ENCODE measurements at regions not wholly inside any gene's neighbourhood (a gene's known extent, or its start where the extent isn't known, plus 50 kb on each side); places are given as distances from the start of the nearest gene placed in this dataset.

GRCh38 chr4:77393996-77394395 is 211.6 kb upstream of the CXCL13 start:
- H3K27me3 ChIP-seq (ENCODE audit: insufficient read depth, low read depth, low read length): no peaks in the 10 kb centered on the region
- no peaks in the 10 kb centered on the region for H3F3A ChIP-seq (ENCODE audit: insufficient read depth, low read length, poor library complexity, severe bottlenecking)
- no peaks in the 10 kb centered on the region for H3K9me2 ChIP-seq (ENCODE audit: insufficient read depth, low read length)
- TF ChIP-seq CTCF (IDR thresholded peaks at IDR 0.05; ENCODE audit: poor library complexity, severe bottlenecking) (no peak), EZH2 (IDR thresholded peaks at IDR 0.05; ENCODE audit: borderline replicate concordance, insufficient read depth, low read length, poor library complexity, severe bottlenecking) (no peak), MXI1 (conservative IDR thresholded peaks at IDR 0.05; ENCODE audit: poor library complexity, severe bottlenecking) (no peak), SMC3 (conservative IDR thresholded peaks at IDR 0.05; ENCODE audit: poor library complexity) (no peak), EP300 (conservative IDR thresholded peaks at IDR 0.05; ENCODE audit: poor library complexity, severe bottlenecking) (no peak), POLR2AphosphoS5 (IDR thresholded peaks at IDR 0.05) (no peak)
- H2AFZ ChIP-seq (ENCODE audit: low read depth, low read length): no peak overlapping the region
- no peak overlapping the region for H3K27ac ChIP-seq (ENCODE audit: low read length)
- no peak overlapping the region for H3K4me2 ChIP-seq (ENCODE audit: low read length)
- H3K9ac ChIP-seq (ENCODE audit: low read length): no peak overlapping the region
- H3K4me3 ChIP-seq (ENCODE audit: low read length): no peak overlapping the region
- no peaks in the 10 kb centered on the region for H4K20me1 ChIP-seq (ENCODE audit: insufficient read depth)
- no peaks in the 10 kb centered on the region for H3K79me2 ChIP-seq (replicated peaks; ENCODE audit: insufficient read depth, low read length)
- no peaks in the 10 kb centered on the region for H3K9me3 ChIP-seq (ENCODE audit: low read length)
- H3K36me3 ChIP-seq (ENCODE audit: insufficient read depth, low read length): no peaks in the 10 kb centered on the region

- no peaks in the 10 kb centered on the region for H3K79me2 ChIP-seq (replicated peaks; ENCODE audit: insufficient read depth, low read length)
- H3K9ac ChIP-seq (ENCODE audit: low read length): no peak overlapping the region
- no peak overlapping the region for H2AFZ ChIP-seq (ENCODE audit: low read depth, low read length)
- no peaks in the 10 kb centered on the region for H3K9me2 ChIP-seq (ENCODE audit: insufficient read depth, low read length)
- no peak overlapping the region for H3K27ac ChIP-seq (ENCODE audit: low read length)
- no peaks in the 10 kb centered on the region for H3K36me3 ChIP-seq (ENCODE audit: insufficient read depth, low read length)
- no peaks in the 10 kb centered on the region for H3F3A ChIP-seq (ENCODE audit: insufficient read depth, low read length, poor library complexity, severe bottlenecking)
- H3K4me2 ChIP-seq (ENCODE audit: low read length): no peak overlapping the region
- H3K9me3 ChIP-seq (ENCODE audit: low read length): no peaks in the 10 kb centered on the region
- no peak overlapping the region for H3K4me3 ChIP-seq (ENCODE audit: low read length)
- no peaks in the 10 kb centered on the region for H4K20me1 ChIP-seq (ENCODE audit: insufficient read depth)
- TF ChIP-seq REST (IDR thresholded peaks at IDR 0.05; ENCODE audit: borderline replicate concordance) (no peak), EP300 (conservative IDR thresholded peaks at IDR 0.05; ENCODE audit: poor library complexity, severe bottlenecking) (no peak), EZH2 (IDR thresholded peaks at IDR 0.05; ENCODE audit: borderline replicate concordance, insufficient read depth, low read length, poor library complexity, severe bottlenecking) (no peak), CTCF (IDR thresholded peaks at IDR 0.05; ENCODE audit: poor library complexity, severe bottlenecking) (no peak), RAD21 (conservative IDR thresholded peaks at IDR 0.05) (no peak), SMC3 (conservative IDR thresholded peaks at IDR 0.05; ENCODE audit: poor library complexity) (no peak), MXI1 (conservative IDR thresholded peaks at IDR 0.05; ENCODE audit: poor library complexity, severe bottlenecking) (no peak), TAF1 (IDR thresholded peaks at IDR 0.05; ENCODE audit: low read depth) (no peak), POLR2AphosphoS5 (IDR thresholded peaks at IDR 0.05) (no peak)
- H3K27me3 ChIP-seq (ENCODE audit: insufficient read depth, low read depth, low read length): no peaks in the 10 kb centered on the region
These were observed 210.1 kb upstream of the CXCL13 start for GRCh38 chr4:77395481-77395880.

All from neural cell (in vitro differentiated cells).